Lower leg skin (tissue), 3 donors: ENCODE measurements at regions not wholly inside any gene's neighbourhood (a gene's known extent, or its start where the extent isn't known, plus 50 kb on each side); places are given as distances from the start of the nearest gene placed in this dataset.

Source experiments
- POLR2A ChIP-seq, 2 donors: fragments of 450-650 bp; IDR thresholded peaks; one replicate each; pipeline ENCODE4 v1.6.1; 2016 to 2017; ENCODE audit warnings: antibody characterized with exemption in 2 of 2, mild to moderate bottlenecking in 1 of 2, moderate library complexity in 1 of 2
- TF ChIP-seq, protein P1 (sequence below), 3 donors: fragments of 450-650 bp; IDR thresholded peaks; one replicate each; pipeline ENCODE4 v1.5.1; 2016; ENCODE audit warnings: antibody characterized with exemption in 3 of 3, mild to moderate bottlenecking in 3 of 3, moderate library complexity in 2 of 3

DNA sequence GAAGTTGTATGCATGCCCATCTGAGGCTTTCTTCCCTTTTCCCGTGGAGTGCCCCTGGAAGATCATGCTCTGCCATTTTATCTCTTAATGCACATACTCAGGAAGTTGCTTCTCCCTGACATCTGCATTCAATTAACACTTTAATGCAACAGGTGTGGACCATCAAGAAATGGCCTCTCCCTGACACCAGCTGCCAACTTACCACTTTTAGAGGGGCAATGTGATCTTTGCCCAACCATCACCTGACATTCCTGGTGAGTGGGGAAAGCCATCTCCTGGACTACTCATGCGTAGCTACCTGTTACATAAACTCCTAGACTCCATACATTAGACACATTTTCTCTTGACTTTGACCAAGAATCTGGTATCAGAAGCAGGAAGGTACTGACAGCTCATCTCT, 1450.4 kb upstream of the CDH9 start:
- TF ChIP-seq, protein P1, sequence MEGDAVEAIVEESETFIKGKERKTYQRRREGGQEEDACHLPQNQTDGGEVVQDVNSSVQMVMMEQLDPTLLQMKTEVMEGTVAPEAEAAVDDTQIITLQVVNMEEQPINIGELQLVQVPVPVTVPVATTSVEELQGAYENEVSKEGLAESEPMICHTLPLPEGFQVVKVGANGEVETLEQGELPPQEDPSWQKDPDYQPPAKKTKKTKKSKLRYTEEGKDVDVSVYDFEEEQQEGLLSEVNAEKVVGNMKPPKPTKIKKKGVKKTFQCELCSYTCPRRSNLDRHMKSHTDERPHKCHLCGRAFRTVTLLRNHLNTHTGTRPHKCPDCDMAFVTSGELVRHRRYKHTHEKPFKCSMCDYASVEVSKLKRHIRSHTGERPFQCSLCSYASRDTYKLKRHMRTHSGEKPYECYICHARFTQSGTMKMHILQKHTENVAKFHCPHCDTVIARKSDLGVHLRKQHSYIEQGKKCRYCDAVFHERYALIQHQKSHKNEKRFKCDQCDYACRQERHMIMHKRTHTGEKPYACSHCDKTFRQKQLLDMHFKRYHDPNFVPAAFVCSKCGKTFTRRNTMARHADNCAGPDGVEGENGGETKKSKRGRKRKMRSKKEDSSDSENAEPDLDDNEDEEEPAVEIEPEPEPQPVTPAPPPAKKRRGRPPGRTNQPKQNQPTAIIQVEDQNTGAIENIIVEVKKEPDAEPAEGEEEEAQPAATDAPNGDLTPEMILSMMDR (IDR thresholded peaks at IDR 0.05) = no peak
- TF ChIP-seq POLR2A (IDR thresholded peaks at IDR 0.05) = no peak
